Spleen (tissue), 7 donors: ENCODE measurements at regions not wholly inside any gene's neighbourhood (a gene's known extent, or its start where the extent isn't known, plus 50 kb on each side); places are given as distances from the start of the nearest gene placed in this dataset.

ENCODE experiments used
- POLR2A ChIP-seq, 3 donors: fragments of 450-650 bp; IDR thresholded peaks; one replicate each; pipeline ENCODE4 v1.5.1; 2017; ENCODE audit warnings: antibody characterized with exemption in 3 of 3, mild to moderate bottlenecking in 1 of 3
- POLR2AphosphoS5 ChIP-seq, 3 donors: sonication (generic); formaldehyde crosslinking; IDR thresholded peaks; one replicate each; pipeline ENCODE4 v1.5.1; 2017; ENCODE audit warnings: antibody characterized with exemption in 3 of 3
- TF ChIP-seq, protein P1 (sequence below), 11 experiments: fragments of 200-600 bp in 7 of 11; fragments of 450-650 bp in 4 of 11; sonication (generic) in 4 of 11; IDR thresholded peaks in 8 of 11; conservative IDR thresholded peaks in 3 of 11; 1 replicate in 7 of 11; 2 replicates in 4 of 11; pipeline versions ENCODE4 v1.4.0 to v1.8.0; 2016 to 2021; ENCODE audit warnings: antibody characterized with exemption in 11 of 11, inconsistent platforms in 4 of 11, mild to moderate bottlenecking in 1 of 11
- donor health status: DM: no; HTN: no; CAD: no; lungs with moderate emphysema.
- donor health status: DM: no; HTN: no; CAD: no.
- donor health status: DM: no; HTN: no; CAD: no.

DNA sequence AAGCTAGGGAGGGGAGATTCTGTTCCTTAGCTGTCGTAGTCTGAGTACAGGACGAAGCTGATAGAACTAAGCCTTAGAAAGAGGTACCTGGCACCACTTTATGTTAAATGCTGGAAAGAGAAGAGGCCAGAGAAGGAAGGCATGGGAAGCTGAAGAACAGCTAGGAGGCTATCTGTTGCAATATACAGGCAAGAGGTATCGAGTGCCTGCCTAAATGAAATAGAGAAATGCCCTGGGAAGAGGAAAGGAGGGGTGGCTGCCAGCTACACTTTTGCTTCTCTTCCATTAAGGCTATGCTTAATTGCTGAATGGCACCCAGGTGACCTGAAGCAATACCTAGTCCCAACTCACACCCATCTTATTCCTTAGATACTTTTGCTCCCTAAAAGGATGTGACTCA lies 380.4 kb upstream of the FGF13 start:
- TF ChIP-seq, protein P1, sequence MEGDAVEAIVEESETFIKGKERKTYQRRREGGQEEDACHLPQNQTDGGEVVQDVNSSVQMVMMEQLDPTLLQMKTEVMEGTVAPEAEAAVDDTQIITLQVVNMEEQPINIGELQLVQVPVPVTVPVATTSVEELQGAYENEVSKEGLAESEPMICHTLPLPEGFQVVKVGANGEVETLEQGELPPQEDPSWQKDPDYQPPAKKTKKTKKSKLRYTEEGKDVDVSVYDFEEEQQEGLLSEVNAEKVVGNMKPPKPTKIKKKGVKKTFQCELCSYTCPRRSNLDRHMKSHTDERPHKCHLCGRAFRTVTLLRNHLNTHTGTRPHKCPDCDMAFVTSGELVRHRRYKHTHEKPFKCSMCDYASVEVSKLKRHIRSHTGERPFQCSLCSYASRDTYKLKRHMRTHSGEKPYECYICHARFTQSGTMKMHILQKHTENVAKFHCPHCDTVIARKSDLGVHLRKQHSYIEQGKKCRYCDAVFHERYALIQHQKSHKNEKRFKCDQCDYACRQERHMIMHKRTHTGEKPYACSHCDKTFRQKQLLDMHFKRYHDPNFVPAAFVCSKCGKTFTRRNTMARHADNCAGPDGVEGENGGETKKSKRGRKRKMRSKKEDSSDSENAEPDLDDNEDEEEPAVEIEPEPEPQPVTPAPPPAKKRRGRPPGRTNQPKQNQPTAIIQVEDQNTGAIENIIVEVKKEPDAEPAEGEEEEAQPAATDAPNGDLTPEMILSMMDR (IDR thresholded peaks at IDR 0.05 in 8 of 11, conservative IDR thresholded peaks at IDR 0.05 in 3 of 11), result no peak
- no peak for TF ChIP-seq POLR2AphosphoS5 (IDR thresholded peaks at IDR 0.05)
- no peak for TF ChIP-seq POLR2A (IDR thresholded peaks at IDR 0.05)
